Nephron progenitor cell (in vitro differentiated cells): ENCODE measurements at regions not wholly inside any gene's neighbourhood (a gene's known extent, or its start where the extent isn't known, plus 50 kb on each side); places are given as distances from the start of the nearest gene placed in this dataset.

ENCODE experiments used
- DNase-seq: peaks from one replicate; pipeline ENCODE4 v3.0.0; 2021
- H3K27ac Mint-ChIP-seq: 2 replicates; pipeline ENCODE4 v1.8.0; 2021; ENCODE audit warnings: mild to moderate bottlenecking, moderate library complexity, mixed read lengths
- H3K27me3 Mint-ChIP-seq: 2 replicates; pipeline ENCODE4 v1.8.0; 2021; ENCODE audit warnings: mild to moderate bottlenecking, low read depth, mixed read lengths; ENCODE audit not compliant: poor library complexity
- H3K36me3 Mint-ChIP-seq: 2 replicates; pipeline ENCODE4 v1.8.0; 2021; ENCODE audit warnings: low read depth, mixed read lengths
- H3K4me1 Mint-ChIP-seq: 2 replicates; pipeline ENCODE4 v1.8.0; 2021; ENCODE audit warnings: mixed read lengths
- H3K4me3 Mint-ChIP-seq: 2 replicates; pipeline ENCODE4 v1.8.0; 2021; ENCODE audit warnings: mild to moderate bottlenecking, moderate library complexity, mixed read lengths
- H3K9me3 Mint-ChIP-seq: 2 replicates; pipeline ENCODE4 v1.8.0; 2021; ENCODE audit warnings: mild to moderate bottlenecking, moderate library complexity, mixed read lengths
- TF ChIP-seq, protein P1 (sequence below): fragments of 200-600 bp; sonication (generic); IDR thresholded peaks from 2 replicates; pipeline ENCODE4 v1.5.0; 2021; ENCODE audit warnings: antibody characterized with exemption

DNA sequence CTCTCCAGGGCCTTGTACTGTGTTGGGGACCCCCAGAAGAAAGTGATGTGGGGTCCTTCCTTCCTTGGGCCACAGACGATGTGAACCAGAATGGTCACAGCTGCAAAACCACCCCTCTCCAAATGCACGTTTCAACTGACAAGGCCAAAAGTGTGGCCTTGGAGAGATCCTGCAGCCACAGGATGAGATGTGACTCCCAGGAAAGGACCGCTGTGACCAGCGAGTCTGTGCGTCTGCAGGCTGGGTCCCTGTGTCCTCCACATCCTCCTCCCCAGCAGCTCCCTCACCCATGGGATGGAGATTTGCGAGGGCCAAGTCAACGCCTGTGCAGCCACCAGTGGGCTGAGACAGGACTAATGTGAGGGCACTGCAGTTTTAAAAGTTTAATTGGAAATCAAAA lies 247.0 kb downstream of the ERMARD start:
- H3K4me3 Mint-ChIP-seq: no peak overlapping the region
- TF ChIP-seq, protein P1, sequence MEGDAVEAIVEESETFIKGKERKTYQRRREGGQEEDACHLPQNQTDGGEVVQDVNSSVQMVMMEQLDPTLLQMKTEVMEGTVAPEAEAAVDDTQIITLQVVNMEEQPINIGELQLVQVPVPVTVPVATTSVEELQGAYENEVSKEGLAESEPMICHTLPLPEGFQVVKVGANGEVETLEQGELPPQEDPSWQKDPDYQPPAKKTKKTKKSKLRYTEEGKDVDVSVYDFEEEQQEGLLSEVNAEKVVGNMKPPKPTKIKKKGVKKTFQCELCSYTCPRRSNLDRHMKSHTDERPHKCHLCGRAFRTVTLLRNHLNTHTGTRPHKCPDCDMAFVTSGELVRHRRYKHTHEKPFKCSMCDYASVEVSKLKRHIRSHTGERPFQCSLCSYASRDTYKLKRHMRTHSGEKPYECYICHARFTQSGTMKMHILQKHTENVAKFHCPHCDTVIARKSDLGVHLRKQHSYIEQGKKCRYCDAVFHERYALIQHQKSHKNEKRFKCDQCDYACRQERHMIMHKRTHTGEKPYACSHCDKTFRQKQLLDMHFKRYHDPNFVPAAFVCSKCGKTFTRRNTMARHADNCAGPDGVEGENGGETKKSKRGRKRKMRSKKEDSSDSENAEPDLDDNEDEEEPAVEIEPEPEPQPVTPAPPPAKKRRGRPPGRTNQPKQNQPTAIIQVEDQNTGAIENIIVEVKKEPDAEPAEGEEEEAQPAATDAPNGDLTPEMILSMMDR: no peak
- peaks cover 30% of the 10 kb centered on the region for H3K9me3 Mint-ChIP-seq
- no peak for DNase-seq
- H3K27ac Mint-ChIP-seq: no peak overlapping the region
- H3K36me3 Mint-ChIP-seq: peaks cover 9% of the 10 kb centered on the region
- H3K27me3 Mint-ChIP-seq: peaks cover 3% of the 10 kb centered on the region
- H3K4me1 Mint-ChIP-seq: no peaks in the 10 kb centered on the region

DNA sequence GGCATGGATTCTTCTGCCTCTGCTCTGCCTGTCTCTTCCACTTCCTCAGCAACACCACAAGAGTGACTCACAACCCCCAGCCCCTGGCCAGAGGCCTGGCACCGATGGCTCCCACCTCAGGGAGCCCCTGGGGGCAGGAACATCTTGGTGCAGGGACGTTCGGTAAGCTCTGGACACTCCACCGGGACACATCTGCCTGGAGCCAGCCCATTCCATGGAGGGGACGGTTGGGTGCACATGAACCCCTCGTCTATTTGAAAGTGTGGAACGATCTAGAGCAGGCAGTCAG lies 246.5 kb downstream of the ERMARD start:
- TF ChIP-seq, protein P1: no peak
- H3K36me3 Mint-ChIP-seq: peaks cover 6% of the 10 kb centered on the region
- H3K27ac Mint-ChIP-seq: no peak overlapping the region
- H3K4me1 Mint-ChIP-seq: no peaks in the 10 kb centered on the region
- H3K4me3 Mint-ChIP-seq: no peak overlapping the region
- DNase-seq: no peak
- peaks cover 24% of the 10 kb centered on the region for H3K9me3 Mint-ChIP-seq
- H3K27me3 Mint-ChIP-seq: no peaks in the 10 kb centered on the region

- no peaks in the 10 kb centered on the region for H3K4me1 Mint-ChIP-seq
- no peak overlapping the region for H3K4me3 Mint-ChIP-seq
- peaks cover 2% of the 10 kb centered on the region for H3K36me3 Mint-ChIP-seq
- no peaks in the 10 kb centered on the region for H3K27me3 Mint-ChIP-seq
- no peak overlapping the region for H3K27ac Mint-ChIP-seq
- H3K9me3 Mint-ChIP-seq: peaks cover 19% of the 10 kb centered on the region
- TF ChIP-seq, protein P1: no peak
- DNase-seq: no peak
Observed at GRCh38 chr6:169997187-169997929, 245.9 kb downstream of the ERMARD start.

DNA sequence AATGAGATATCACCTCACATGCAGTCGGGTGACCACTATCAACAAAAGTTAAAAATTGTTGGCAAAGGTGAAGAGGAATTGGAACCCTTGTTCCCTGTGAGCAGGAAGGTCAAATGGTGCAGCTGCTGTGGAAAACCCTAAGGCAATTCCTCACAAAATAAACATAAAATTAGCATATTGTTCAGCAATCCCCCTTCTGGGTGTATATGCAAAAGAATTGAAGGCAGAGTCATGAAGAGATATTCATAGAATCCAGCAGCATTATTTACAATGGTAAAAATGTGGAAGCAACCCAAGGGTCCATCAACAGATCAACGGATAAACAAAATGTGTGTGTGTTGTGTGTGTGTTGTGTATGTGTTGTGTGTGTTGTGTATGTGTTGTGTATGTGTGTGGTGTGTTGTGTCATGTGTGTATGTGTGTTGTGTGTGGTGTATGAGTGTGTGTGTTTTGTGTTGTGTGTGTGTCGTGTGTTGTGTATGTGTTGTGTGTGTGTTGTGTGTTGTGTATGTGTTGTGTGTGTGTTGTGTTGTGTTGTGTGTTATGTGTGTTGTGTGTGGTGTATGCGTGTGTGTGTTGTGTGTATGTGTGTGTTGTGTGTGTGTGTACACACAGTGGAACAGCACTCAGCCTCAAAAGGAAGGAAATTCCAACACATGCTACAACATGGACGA lies 245.1 kb downstream of the ERMARD start:
- Mint-ChIP-seq H3K27me3 (no peaks in the 10 kb centered on the region), H3K27ac (no peak overlapping the region), H3K4me3 (no peak overlapping the region), H3K9me3 (peaks cover 11% of the 10 kb centered on the region), H3K4me1 (peaks cover 4% of the 10 kb centered on the region), H3K36me3 (no peaks in the 10 kb centered on the region)
- DNase-seq: no peak
- TF ChIP-seq, protein P1: no peak

- Mint-ChIP-seq H3K9me3 (no peaks in the 10 kb centered on the region), H3K27ac (no peak overlapping the region), H3K4me3 (no peak overlapping the region), H3K36me3 (no peaks in the 10 kb centered on the region), H3K27me3 (no peaks in the 10 kb centered on the region), H3K4me1 (peaks cover 12% of the 10 kb centered on the region)
- TF ChIP-seq, protein P1: no peak
- DNase-seq: no peak
Observed at GRCh38 chr6:169994739-169995138, 243.3 kb downstream of the ERMARD start.
